ENCODE measurements at regions not wholly inside any gene's neighbourhood (a gene's known extent, or its start where the extent isn't known, plus 50 kb on each side); places are given as distances from the start of the nearest gene placed in this dataset.

- TF ChIP-seq CTCF (IDR thresholded peaks at IDR 0.05; ENCODE audit: low read depth, low read length, missing input control) (no peak), TAF1 (conservative IDR thresholded peaks at IDR 0.05) (no peak), YY1 (IDR thresholded peaks at IDR 0.05) (no peak), MAX (IDR thresholded peaks at IDR 0.05) (no peak)
These were observed 133.1 kb downstream of the TMEM30B start for GRCh38 chr14:61147831-61148549.

Data from liver (tissue), 3 donors.